HEK293 (cell line): ENCODE measurements at regions not wholly inside any gene's neighbourhood (a gene's known extent, or its start where the extent isn't known, plus 50 kb on each side); places are given as distances from the start of the nearest gene placed in this dataset.
A peak's percentile ranks its signal among the peaks of the same experiment; 100 is the strongest.

Experiments used
- CTCF ChIA-PET: fragments of 350-600 bp; formaldehyde crosslinking; extraction: SDS; loops from one replicate; lab custom pipeline; 2021; ENCODE audit warnings: antibody characterized with exemption; lab: Yijun Ruan, JAX
- POLR2A ChIA-PET: fragments of 300-600 bp; formaldehyde crosslinking; extraction: SDS; loops from one replicate; lab custom pipeline; 2020; ENCODE audit warnings: antibody characterized with exemption, inconsistent platforms; lab: Yijun Ruan, JAX
- H3K27ac ChIP-seq: fragments of 200-500 bp; sonication (Bioruptor generic); 2 replicates; pipeline ENCODE4 v1.5.1; 2014; ENCODE audit warnings: low read depth, low read length, control low read depth, inconsistent platforms; ENCODE audit errors: extremely low read depth
- H3K36me3 ChIP-seq, 2 experiments: fragments of 200-500 bp in 1 of 2; sonication (Bioruptor generic) in 1 of 2; 1 replicate in 1 of 2; 2 replicates in 1 of 2; pipeline ENCODE4 v1.5.1; 2014 to 2017; ENCODE audit warnings: inconsistent platforms in 2 of 2, low read length in 2 of 2; ENCODE audit not compliant: control insufficient read depth in 2 of 2, insufficient read depth in 1 of 2
- H3K4me1 ChIP-seq: fragments of 200-500 bp; sonication (Bioruptor generic); 2 replicates; pipeline ENCODE4 v1.5.1; 2014; ENCODE audit warnings: mild to moderate bottlenecking, low read length, inconsistent platforms; ENCODE audit not compliant: control insufficient read depth, insufficient read depth
- H3K4me3 ChIP-seq: 2 replicates; pipeline ENCODE4 v1.5.1; 2011; ENCODE audit warnings: low read depth, mild to moderate bottlenecking, control low read depth, low read length, moderate library complexity
- H3K9me3 ChIP-seq: fragments of 200-500 bp; sonication (Bioruptor generic); 2 replicates; pipeline ENCODE4 v1.5.1; 2014; ENCODE audit warnings: low read depth, low read length, inconsistent platforms; ENCODE audit not compliant: control insufficient read depth, insufficient read depth
- KLF1 ChIP-seq: fragments of 450-650 bp; formaldehyde crosslinking; IDR thresholded peaks from 2 replicates; pipeline ENCODE4 v1.5.1; 2016; ENCODE audit warnings: missing biosample characterization, missing genetic modification characterization
- RBAK ChIP-seq: fragments of 450-650 bp; formaldehyde crosslinking; IDR thresholded peaks from 2 replicates; pipeline ENCODE4 v1.5.1; 2016; ENCODE audit warnings: missing biosample characterization, missing genetic modification characterization
- SCRT2 ChIP-seq: fragments of 450-650 bp; formaldehyde crosslinking; IDR thresholded peaks from 2 replicates; pipeline ENCODE4 v1.5.1; 2016; ENCODE audit warnings: missing biosample characterization, missing genetic modification characterization
- SETDB1 ChIP-seq: IDR thresholded peaks from one replicate; pipeline ENCODE4 v1.6.1; 2017; ENCODE audit warnings: mild to moderate bottlenecking, low read length, moderate library complexity, mixed read lengths; ENCODE audit not compliant: insufficient read length
- SP7 ChIP-seq: fragments of 450-650 bp; formaldehyde crosslinking; IDR thresholded peaks from 2 replicates; pipeline ENCODE4 v1.5.1; 2016; ENCODE audit warnings: missing biosample characterization, missing genetic modification characterization
- ZNF10 ChIP-seq: fragments of 450-650 bp; formaldehyde crosslinking; IDR thresholded peaks from 2 replicates; pipeline ENCODE4 v1.5.1; 2017; ENCODE audit warnings: missing biosample characterization, missing genetic modification characterization
- ZNF324 ChIP-seq: fragments of 450-650 bp; formaldehyde crosslinking; IDR thresholded peaks from 2 replicates; pipeline ENCODE4 v1.5.1; 2016; ENCODE audit warnings: missing biosample characterization, missing genetic modification characterization
- ZNF433 ChIP-seq: fragments of 450-650 bp; formaldehyde crosslinking; IDR thresholded peaks from 2 replicates; pipeline ENCODE4 v1.5.1; 2016; ENCODE audit warnings: missing biosample characterization, missing genetic modification characterization, low read depth
- ZNF660 ChIP-seq: fragments of 450-650 bp; IDR thresholded peaks from 2 replicates; pipeline ENCODE4 v1.5.1; 2018; ENCODE audit warnings: missing biosample characterization, mild to moderate bottlenecking, missing genetic modification characterization
- ZNF792 ChIP-seq: fragments of 450-650 bp; formaldehyde crosslinking; IDR thresholded peaks from 2 replicates; pipeline ENCODE4 v1.5.1; 2016; ENCODE audit warnings: missing biosample characterization, missing genetic modification characterization
- ZSCAN16 ChIP-seq: fragments of 450-650 bp; formaldehyde crosslinking; IDR thresholded peaks from 2 replicates; pipeline ENCODE4 v1.5.1; 2016; ENCODE audit warnings: missing biosample characterization, missing genetic modification characterization
- ZSCAN23 ChIP-seq: fragments of 450-650 bp; formaldehyde crosslinking; IDR thresholded peaks from 2 replicates; pipeline ENCODE4 v1.5.1; 2016; ENCODE audit warnings: missing biosample characterization, missing genetic modification characterization
- TF ChIP-seq, protein P1 (sequence below): fragments of 450-650 bp; formaldehyde crosslinking; IDR thresholded peaks from 2 replicates; pipeline ENCODE4 v1.5.1; 2017; ENCODE audit warnings: missing biosample characterization, missing genetic modification characterization
- TF ChIP-seq, protein P2 (sequence below): fragments of 450-650 bp; formaldehyde crosslinking; IDR thresholded peaks from 2 replicates; pipeline ENCODE4 v1.5.1; 2017; ENCODE audit warnings: missing biosample characterization, missing genetic modification characterization
- TF ChIP-seq, protein P3 (sequence below): fragments of 450-650 bp; formaldehyde crosslinking; conservative IDR thresholded peaks from 2 replicates; pipeline ENCODE4 v1.5.1; 2016; ENCODE audit warnings: low read depth, missing biosample characterization, missing genetic modification characterization

DNA sequence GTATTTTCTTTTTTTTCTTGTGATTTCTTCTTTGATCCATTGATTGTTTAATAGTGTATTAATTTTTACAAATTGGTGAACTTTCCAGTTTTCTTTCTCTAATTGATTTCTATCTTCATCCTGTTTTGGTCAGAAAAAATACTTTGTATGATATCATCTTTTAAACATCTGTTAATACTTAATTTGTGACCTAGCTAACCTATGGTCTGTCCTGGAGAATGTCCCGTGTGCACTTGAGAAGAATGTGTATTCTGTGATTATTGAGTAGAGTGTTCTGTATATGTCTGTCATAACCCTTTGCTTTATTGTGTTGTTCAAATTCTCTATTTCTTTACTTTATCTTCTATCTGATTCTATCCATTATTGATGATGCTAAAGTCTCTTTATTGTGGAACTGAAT is 65.8 kb upstream of the ZEB1 start (continued):
- no peak for TF ChIP-seq ZNF792 (tag by site-specific recombination)

DNA sequence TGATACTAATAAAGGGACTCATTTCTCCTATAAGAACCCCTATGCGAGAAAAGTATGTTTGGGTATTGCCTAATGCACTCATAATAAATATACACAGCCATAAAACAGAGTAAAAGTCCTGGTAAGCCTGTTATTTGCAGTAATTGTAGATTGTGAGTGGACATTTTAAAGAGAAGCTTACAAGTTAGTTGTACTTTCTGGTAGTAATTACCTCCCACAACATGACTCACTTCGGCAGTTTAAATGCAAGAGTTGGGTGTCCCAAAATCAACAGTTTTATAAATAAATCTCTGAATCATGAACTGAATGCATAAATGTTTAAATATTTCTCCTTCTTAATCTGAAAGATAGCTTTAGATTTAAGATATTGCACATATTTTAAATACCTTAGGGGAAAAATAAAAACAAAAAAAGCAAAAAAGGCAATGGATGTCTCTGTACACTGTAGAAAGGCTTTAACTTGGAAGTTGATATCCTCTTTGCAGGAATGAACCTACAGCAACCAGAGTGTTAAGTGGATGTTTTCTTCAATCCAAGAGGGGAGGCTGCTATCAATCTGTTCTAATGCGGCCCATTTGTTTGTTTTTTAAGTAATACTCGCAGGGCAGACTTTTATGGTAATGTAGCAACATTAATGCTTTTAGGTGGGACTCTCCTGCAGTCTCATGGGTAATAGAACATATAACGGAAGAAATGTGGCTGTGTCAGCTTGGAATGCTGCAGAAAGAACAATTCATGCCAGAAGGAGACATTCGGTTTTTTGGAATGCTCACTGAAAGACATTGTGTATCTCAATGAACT is 57.3 kb upstream of the ZEB1 start:
- TF ChIP-seq SCRT2 (tag by site-specific recombination) (0 out of 2 replicates have a peak, but pooled peaks have one; percentile 18), ZNF433 (tag by site-specific recombination) (no peak), SP7 (tag by site-specific recombination) (peak; percentile 98)
- TF ChIP-seq, protein P1, sequence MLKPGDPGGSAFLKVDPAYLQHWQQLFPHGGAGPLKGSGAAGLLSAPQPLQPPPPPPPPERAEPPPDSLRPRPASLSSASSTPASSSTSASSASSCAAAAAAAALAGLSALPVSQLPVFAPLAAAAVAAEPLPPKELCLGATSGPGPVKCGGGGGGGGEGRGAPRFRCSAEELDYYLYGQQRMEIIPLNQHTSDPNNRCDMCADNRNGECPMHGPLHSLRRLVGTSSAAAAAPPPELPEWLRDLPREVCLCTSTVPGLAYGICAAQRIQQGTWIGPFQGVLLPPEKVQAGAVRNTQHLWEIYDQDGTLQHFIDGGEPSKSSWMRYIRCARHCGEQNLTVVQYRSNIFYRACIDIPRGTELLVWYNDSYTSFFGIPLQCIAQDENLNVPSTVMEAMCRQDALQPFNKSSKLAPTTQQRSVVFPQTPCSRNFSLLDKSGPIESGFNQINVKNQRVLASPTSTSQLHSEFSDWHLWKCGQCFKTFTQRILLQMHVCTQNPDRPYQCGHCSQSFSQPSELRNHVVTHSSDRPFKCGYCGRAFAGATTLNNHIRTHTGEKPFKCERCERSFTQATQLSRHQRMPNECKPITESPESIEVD (tag by site-specific recombination) = peak; percentile 81
- no peaks in the 10 kb centered on the region for H3K9me3 ChIP-seq
- no peaks in the 10 kb centered on the region for H3K4me1 ChIP-seq
- no peak overlapping the region for H3K27ac ChIP-seq
- POLR2A ChIA-PET = no interaction called here
- no peaks in the 10 kb centered on the region for H3K36me3 ChIP-seq
- no peak overlapping the region for H3K4me3 ChIP-seq
- CTCF ChIA-PET = no interaction called here

DNA sequence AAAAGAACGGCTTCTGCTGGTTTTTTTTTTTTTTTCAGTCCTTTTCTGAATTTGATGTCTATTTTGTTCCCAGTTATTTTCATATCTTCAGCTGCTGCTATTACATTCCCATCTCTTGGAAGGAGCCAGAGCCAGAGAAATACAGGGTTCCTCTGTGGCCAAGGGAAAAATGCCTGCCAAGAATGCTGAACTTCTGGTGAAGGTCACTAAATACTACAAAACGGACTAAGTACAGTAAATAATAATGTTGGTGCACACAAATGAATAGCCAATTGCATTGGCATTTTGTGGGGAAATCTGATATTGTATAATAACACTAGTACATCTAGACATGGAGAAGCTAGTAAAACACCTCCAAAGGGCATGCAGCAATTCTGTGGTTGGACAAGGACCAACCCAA is 56.3 kb upstream of the ZEB1 start:
- H3K4me3 ChIP-seq = no peak overlapping the region
- no peak overlapping the region for H3K27ac ChIP-seq
- H3K9me3 ChIP-seq = no peaks in the 10 kb centered on the region
- ChIA-PET POLR2A (no interaction called here), CTCF (no interaction called here)
- no peaks in the 10 kb centered on the region for H3K4me1 ChIP-seq
- TF ChIP-seq RBAK (no peak), ZNF324 (tag by site-specific recombination) (no peak), ZSCAN16 (no peak)
- TF ChIP-seq, protein P2, sequence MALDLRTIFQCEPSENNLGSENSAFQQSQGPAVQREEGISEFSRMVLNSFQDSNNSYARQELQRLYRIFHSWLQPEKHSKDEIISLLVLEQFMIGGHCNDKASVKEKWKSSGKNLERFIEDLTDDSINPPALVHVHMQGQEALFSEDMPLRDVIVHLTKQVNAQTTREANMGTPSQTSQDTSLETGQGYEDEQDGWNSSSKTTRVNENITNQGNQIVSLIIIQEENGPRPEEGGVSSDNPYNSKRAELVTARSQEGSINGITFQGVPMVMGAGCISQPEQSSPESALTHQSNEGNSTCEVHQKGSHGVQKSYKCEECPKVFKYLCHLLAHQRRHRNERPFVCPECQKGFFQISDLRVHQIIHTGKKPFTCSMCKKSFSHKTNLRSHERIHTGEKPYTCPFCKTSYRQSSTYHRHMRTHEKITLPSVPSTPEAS (tag by site-specific recombination) = no peak
- H3K36me3 ChIP-seq = no peaks in the 10 kb centered on the region

DNA sequence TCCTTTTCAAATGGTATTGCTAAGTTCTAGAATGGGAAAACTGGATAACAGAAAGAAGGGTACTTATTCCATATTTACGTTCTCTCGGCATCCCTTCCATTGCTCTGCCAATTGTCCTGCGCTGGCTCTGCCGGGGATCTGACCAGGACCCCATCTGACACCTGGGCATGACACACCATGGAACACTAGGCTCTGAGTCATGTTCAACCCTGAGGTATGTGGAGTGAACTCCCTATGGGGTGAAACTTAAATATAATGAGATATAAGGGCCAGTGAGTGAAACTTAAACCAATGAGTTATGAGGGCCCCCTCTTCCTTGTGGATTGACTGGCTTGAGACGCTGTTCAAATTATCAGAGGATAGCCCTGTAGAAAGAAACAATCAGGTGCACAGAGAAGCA is 55.1 kb upstream of the ZEB1 start:
- ChIA-PET CTCF (no interaction called here), POLR2A (no interaction called here)
- no peak overlapping the region for H3K27ac ChIP-seq
- H3K9me3 ChIP-seq = no peaks in the 10 kb centered on the region
- no peaks in the 10 kb centered on the region for H3K36me3 ChIP-seq
- H3K4me3 ChIP-seq = no peak overlapping the region
- H3K4me1 ChIP-seq = no peaks in the 10 kb centered on the region
- TF ChIP-seq ZNF10 (no peak), KLF1 (tag by site-specific recombination) (no peak), ZSCAN23 (tag by site-specific recombination) (no peak), SETDB1 (no peak), ZNF660 (tag by site-specific recombination) (no peak)
- TF ChIP-seq, protein P3, sequence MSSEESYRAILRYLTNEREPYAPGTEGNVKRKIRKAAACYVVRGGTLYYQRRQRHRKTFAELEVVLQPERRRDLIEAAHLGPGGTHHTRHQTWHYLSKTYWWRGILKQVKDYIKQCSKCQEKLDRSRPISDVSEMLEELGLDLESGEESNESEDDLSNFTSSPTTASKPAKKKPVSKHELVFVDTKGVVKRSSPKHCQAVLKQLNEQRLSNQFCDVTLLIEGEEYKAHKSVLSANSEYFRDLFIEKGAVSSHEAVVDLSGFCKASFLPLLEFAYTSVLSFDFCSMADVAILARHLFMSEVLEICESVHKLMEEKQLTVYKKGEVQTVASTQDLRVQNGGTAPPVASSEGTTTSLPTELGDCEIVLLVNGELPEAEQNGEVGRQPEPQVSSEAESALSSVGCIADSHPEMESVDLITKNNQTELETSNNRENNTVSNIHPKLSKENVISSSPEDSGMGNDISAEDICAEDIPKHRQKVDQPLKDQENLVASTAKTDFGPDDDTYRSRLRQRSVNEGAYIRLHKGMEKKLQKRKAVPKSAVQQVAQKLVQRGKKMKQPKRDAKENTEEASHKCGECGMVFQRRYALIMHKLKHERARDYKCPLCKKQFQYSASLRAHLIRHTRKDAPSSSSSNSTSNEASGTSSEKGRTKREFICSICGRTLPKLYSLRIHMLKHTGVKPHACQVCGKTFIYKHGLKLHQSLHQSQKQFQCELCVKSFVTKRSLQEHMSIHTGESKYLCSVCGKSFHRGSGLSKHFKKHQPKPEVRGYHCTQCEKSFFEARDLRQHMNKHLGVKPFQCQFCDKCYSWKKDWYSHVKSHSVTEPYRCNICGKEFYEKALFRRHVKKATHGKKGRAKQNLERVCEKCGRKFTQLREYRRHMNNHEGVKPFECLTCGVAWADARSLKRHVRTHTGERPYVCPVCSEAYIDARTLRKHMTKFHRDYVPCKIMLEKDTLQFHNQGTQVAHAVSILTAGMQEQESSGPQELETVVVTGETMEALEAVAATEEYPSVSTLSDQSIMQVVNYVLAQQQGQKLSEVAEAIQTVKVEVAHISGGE = no peak
